ENCODE measurements at regions not wholly inside any gene's neighbourhood (a gene's known extent, or its start where the extent isn't known, plus 50 kb on each side); places are given as distances from the start of the nearest gene placed in this dataset.
"Not testable (repeated sequence)": the region's sequence is repeated elsewhere in the genome, so short reads cannot be mapped to it uniquely, and the experiment has no call there.

DNA sequence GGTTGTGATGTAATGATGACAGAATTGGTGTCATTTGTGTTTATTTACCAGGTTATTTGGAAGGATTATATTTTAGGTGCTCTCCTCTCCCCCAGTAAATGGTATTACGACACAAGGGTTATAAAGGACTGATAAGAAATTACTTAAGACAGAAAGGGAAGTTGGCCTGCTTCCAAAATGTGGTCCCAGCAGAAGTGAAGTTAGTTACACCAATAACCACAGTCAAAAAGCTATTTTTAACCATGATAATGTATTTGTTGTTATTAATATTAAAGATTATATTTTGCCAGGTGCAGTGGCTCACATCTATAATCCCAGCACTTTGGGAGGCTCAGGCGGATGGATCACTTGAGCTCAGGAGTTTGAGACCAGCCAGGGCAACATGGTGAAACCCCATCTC is 92.5 kb downstream of the SYT15B start:
- not testable (repeated sequence) for DNase-seq (ENCODE audit: low spot score in 2 of 2, unreplicated experiment in 2 of 2); H3K4me3 Mint-ChIP-seq; H3K27ac Mint-ChIP-seq; H3K4me1 Mint-ChIP-seq; H3K27me3 Mint-ChIP-seq (ENCODE audit: low read depth); H3K9me3 Mint-ChIP-seq; H3K36me3 Mint-ChIP-seq

DNA sequence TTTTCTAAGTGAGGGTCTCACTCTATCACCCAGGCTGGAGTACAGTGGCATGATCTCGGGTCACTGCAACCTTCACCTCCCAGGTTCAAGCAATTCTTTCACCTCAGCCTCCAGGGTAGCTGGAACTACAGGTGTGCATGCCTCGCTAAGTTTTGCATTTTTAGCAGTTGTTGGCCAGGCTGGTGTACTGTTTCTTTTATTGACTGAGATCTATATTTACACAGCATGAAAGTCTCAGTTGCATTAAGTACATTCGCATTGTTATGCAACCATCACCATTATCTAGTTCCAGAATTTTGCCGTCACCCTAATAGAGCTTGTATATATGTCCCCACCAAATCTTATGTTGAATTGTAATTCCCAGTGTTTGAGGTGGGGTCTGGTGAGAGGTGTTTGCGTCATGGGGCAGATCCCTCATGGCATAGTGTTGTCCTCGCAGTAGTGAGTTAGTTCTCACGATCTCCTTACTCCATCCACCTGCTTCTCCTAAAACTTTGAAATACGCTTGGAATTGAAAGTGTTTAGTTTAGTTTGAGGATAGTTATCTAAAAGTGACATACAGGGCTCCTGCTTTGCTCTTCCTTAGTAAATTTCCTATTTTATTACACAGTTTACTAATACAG is 101.3 kb downstream of the SYT15B start:
- DNase-seq (ENCODE audit: low spot score in 2 of 2, unreplicated experiment in 2 of 2); H3K4me1 Mint-ChIP-seq; H3K27me3 Mint-ChIP-seq (ENCODE audit: low read depth); H3K4me3 Mint-ChIP-seq; H3K36me3 Mint-ChIP-seq; H3K27ac Mint-ChIP-seq; H3K9me3 Mint-ChIP-seq: not testable (repeated sequence)

DNA sequence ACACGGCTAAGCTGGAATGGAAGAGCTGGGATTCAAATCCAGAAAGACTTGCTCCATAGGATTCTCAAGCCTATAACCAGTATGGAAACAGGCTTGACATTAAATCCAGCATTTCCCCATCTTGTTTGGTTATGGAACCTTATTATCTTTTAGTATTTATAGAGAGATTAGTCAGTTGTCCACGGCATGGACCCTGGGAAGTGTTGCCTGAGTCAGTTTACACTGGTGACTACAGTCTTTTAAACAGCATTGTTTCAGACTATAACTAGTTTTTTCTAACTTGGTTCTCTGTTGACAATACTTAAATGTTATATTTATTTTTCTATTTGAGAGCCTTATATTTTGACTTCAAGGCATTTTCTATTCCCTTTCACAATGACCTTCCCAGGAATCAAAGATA is 106.7 kb downstream of the SYT15B start:
- not testable (repeated sequence) for H3K27me3 Mint-ChIP-seq (ENCODE audit: low read depth); H3K9me3 Mint-ChIP-seq; DNase-seq (ENCODE audit: low spot score in 2 of 2, unreplicated experiment in 2 of 2); H3K27ac Mint-ChIP-seq; H3K4me3 Mint-ChIP-seq; H3K4me1 Mint-ChIP-seq; H3K36me3 Mint-ChIP-seq

DNA sequence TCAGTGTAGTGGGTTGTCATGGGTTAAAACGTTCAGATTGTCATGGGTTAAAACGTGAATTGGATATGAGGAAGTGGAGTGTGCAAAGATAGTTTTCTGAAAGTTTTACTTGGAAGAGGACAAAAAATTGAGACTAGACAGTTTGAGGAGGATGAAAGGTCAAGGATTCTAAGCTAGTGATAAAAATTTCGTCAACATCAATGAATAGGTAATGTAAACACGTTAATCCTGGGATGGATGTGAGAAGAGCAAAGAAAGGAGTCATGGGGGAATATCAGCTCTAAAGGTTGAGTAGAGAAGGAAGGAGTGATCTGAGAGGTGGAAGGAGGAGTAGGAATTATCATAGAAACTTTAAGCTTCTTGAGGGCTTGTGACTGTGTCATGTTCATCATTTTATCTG is 109.2 kb downstream of the SYT15B start:
- not testable (repeated sequence) for H3K4me1 Mint-ChIP-seq; H3K27me3 Mint-ChIP-seq (ENCODE audit: low read depth); H3K4me3 Mint-ChIP-seq; H3K9me3 Mint-ChIP-seq; DNase-seq (ENCODE audit: low spot score in 2 of 2, unreplicated experiment in 2 of 2); H3K27ac Mint-ChIP-seq; H3K36me3 Mint-ChIP-seq

DNA sequence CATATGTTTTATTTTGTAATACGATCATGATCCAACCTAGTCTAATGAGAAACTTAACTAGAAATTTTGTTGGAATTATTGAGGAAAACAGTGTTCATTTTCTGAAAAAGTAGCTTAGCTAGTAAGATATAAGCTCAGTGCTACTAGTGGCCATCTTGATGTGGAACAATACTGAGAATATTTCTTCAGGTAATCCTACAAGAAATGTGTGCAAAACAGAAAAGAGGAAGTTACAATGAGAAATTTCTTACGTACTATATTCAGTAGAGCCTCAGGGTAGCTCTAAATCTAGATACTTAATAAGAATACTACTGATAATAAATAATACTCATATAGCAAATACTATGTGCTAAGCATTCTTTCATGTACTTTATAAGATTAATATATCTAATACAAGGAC is 114.8 kb downstream of the SYT15B start:
- not testable (repeated sequence) for H3K27me3 Mint-ChIP-seq (ENCODE audit: low read depth); H3K27ac Mint-ChIP-seq; H3K4me3 Mint-ChIP-seq; H3K4me1 Mint-ChIP-seq; H3K9me3 Mint-ChIP-seq; DNase-seq (ENCODE audit: low spot score in 2 of 2, unreplicated experiment in 2 of 2); H3K36me3 Mint-ChIP-seq

DNA sequence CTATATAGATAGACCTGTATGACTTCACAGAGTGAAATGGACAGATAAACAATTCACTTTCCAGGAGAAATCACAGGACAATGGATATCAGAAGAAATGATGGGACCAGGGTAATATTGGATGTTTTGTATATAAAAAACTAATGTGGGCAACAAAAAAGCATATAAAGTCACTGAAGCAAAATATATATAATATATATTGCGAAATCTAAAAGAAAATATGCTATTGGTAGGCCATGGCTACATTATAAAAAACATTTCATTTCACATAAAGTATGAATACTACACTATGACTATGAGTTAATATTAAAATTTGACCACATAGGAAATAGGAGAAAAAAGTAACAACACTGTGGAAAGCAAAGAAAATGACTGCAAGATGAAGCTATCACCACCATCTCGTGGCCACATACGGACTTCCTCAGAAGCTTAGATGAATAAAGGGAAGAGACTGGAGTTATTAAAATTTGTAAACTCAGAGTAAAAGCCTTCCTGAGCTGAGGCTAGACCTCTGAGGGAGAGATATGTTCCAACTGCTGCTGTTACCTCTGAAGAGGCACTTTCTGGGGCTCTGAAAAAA is 115.8 kb downstream of the SYT15B start:
- not testable (repeated sequence) for H3K4me3 Mint-ChIP-seq; DNase-seq (ENCODE audit: low spot score in 2 of 2, unreplicated experiment in 2 of 2); H3K4me1 Mint-ChIP-seq; H3K36me3 Mint-ChIP-seq; H3K27me3 Mint-ChIP-seq (ENCODE audit: low read depth); H3K27ac Mint-ChIP-seq; H3K9me3 Mint-ChIP-seq

DNA sequence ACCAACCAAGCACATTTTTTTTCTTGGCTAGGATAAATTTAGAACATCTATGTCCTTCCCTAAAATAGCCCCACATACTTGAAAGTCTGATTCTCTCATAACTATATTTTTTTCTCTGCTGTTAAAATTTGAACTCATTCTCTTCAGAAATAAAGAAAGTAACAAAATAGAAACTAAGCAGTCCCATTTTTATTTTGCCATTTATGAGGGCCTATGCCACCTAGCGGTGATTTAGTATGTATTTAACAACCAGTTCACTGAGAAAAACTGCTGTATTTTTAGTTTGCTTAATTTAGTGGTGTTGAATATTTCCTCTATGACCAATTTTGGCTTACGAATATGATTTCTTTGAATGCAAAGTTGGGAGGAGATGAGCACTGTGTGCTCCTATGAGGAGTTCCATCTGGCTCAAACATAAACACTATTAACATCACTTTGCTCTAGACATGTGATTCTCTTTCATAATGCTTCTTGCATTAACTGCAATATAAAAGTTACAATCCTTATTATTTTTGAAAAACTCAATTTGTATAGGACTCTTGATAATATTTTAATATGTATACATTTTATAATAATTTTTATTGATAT is 116.6 kb downstream of the SYT15B start:
- TF ChIP-seq, protein P1, sequence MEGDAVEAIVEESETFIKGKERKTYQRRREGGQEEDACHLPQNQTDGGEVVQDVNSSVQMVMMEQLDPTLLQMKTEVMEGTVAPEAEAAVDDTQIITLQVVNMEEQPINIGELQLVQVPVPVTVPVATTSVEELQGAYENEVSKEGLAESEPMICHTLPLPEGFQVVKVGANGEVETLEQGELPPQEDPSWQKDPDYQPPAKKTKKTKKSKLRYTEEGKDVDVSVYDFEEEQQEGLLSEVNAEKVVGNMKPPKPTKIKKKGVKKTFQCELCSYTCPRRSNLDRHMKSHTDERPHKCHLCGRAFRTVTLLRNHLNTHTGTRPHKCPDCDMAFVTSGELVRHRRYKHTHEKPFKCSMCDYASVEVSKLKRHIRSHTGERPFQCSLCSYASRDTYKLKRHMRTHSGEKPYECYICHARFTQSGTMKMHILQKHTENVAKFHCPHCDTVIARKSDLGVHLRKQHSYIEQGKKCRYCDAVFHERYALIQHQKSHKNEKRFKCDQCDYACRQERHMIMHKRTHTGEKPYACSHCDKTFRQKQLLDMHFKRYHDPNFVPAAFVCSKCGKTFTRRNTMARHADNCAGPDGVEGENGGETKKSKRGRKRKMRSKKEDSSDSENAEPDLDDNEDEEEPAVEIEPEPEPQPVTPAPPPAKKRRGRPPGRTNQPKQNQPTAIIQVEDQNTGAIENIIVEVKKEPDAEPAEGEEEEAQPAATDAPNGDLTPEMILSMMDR (IDR thresholded peaks at IDR 0.05; ENCODE audit: unreplicated experiment) = peak; percentile 66
- not testable (repeated sequence) for H3K9me3 Mint-ChIP-seq; H3K4me3 Mint-ChIP-seq; H3K27me3 Mint-ChIP-seq (ENCODE audit: low read depth); H3K4me1 Mint-ChIP-seq; H3K27ac Mint-ChIP-seq; DNase-seq (ENCODE audit: low spot score in 2 of 2, unreplicated experiment in 2 of 2); H3K36me3 Mint-ChIP-seq

DNA sequence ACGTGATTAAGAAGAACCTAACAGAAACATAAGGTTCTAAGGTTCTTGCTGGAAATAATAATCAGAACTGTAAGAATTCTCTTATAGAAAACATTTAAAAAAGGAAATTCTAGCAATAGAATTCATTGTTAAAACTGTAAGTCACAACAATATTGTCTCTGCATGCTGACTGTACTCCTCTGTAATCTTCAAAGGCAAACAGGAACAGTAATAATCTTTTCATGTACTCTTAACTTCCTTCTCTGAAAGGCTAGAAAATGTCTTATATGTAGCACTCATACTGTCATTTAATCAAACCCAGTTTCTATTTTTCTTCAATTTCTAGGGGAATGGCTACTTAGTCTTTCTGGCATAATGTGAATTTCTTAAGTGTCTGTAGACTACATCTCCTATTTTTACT is 103.5 kb upstream of the AGAP9 start:
- H3K36me3 Mint-ChIP-seq; H3K27me3 Mint-ChIP-seq (ENCODE audit: low read depth); H3K27ac Mint-ChIP-seq; H3K4me1 Mint-ChIP-seq; DNase-seq (ENCODE audit: low spot score in 2 of 2, unreplicated experiment in 2 of 2); H3K9me3 Mint-ChIP-seq; H3K4me3 Mint-ChIP-seq: not testable (repeated sequence)

DNA sequence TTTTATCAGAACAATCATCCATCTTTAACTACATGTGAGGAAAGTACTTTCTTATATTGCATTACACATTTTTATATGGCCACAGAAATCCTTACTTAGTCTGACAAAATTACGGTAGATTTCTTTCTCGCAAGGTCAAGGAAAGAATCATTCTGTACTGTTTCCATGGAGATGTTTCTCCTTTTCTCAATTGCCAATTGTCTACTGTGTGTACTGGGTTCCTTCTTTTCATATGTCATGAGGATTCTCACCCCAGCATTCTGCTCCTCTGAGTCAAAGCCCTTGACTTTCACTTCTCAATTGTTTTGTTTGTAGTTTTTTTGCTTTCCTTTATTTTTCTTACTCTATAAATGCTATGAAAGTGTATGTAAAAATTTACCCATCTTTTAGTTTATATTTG is 99.3 kb upstream of the AGAP9 start:
- H3K27ac Mint-ChIP-seq; H3K4me3 Mint-ChIP-seq; DNase-seq (ENCODE audit: low spot score in 2 of 2, unreplicated experiment in 2 of 2); H3K27me3 Mint-ChIP-seq (ENCODE audit: low read depth); H3K36me3 Mint-ChIP-seq; H3K9me3 Mint-ChIP-seq; H3K4me1 Mint-ChIP-seq: not testable (repeated sequence)

DNA sequence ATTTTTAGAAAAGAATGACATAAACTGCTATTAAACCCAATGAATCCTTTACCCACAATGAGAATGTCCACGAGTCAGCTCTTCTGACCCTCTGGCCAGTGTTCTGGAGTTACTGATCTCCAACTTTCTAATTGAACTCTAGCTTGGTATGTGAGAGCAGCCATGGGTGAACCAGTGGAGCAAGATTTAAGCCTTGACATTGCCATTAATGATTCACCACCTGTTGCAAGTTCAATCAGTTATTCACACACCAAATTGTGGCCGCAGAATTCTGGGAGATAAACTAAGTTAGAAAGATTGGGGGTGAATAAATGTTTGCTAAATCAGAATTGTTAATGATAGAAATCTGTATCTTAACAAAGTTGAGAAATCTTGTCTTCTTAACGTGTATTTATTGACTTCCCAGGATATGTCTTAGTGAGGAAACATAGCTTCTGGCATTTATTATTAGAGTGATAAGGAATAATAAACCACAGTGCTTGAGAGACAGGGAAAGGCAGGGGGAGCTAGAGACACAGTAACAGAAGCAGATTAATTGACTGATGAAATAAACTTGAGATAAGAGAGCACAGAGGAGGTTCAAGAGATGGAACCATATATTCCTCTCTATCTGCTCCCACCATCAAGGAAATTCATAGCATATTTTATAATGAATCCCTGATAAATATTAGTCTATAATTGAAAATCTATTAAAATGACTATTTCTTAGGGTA is 96.0 kb upstream of the AGAP9 start:
- not testable (repeated sequence) for DNase-seq (ENCODE audit: low spot score in 2 of 2, unreplicated experiment in 2 of 2); H3K27ac Mint-ChIP-seq; H3K4me3 Mint-ChIP-seq; H3K9me3 Mint-ChIP-seq; H3K36me3 Mint-ChIP-seq; H3K27me3 Mint-ChIP-seq (ENCODE audit: low read depth); H3K4me1 Mint-ChIP-seq

DNA sequence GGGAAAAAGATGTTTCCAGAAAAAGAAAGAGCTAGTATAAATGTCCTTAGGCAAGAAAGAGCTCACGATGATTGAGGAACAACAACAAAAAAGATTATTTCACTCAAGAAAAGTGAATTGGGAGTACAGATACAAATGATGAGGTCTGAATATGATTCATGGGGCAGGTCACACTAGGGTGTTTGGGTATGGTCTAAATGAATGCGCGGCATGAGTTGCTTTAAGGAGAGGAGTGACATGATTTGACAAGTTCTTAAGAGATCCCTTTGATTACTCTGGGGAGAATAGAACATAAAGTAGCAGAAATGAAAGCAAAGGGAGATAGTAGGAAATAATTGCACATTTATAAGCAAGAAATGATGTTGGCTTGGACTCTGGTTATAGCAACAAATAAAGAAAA is 85.9 kb upstream of the AGAP9 start:
- H3K4me3 Mint-ChIP-seq; H3K27ac Mint-ChIP-seq; H3K36me3 Mint-ChIP-seq; H3K27me3 Mint-ChIP-seq (ENCODE audit: low read depth); DNase-seq (ENCODE audit: low spot score in 2 of 2, unreplicated experiment in 2 of 2); H3K4me1 Mint-ChIP-seq; H3K9me3 Mint-ChIP-seq: not testable (repeated sequence)

DNA sequence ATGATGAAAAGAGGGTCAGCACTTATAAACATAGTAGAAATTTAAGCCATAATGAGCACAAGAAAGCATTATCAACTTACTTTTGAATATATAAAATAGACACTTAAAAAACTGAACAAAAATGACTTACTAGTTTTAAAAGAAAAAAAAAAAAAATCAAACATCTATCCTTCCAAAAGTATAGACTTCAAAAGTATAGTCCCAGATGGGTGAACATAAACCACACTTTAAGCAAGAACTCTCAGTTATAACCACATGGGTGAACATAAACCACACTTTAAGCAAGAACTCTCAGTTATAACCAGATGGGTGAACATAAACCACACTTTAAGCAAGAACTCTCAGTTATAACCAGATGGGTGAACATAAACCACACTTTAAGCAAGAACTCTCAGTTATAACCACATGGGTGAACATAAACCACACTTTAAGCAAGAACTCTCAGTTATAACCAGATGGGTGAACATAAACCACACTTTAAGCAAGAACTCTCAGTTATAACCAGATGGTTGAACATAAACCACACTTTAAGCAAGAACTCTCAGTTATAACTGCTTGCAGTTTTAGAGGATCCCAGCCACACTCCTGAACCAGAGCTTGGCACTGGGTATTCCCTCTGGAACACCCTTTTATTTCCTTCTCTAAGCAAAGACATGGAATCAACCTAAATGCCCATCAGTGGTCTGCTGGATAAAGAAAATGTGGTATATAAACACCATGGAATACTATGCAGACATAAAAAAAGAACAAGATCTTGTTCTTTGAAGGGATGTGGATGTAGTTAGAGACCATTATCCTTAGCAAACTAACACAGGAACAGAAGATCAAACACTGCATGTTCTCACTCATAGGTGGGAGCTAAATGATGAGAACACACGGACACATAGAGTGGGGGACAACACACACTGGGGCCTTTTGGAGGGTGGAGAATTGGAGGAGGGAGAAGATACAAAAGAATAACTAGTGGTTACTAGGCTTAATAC is 82.6 kb upstream of the AGAP9 start:
- not testable (repeated sequence) for H3K9me3 Mint-ChIP-seq; H3K27ac Mint-ChIP-seq; H3K36me3 Mint-ChIP-seq; H3K27me3 Mint-ChIP-seq (ENCODE audit: low read depth); DNase-seq (ENCODE audit: low spot score in 2 of 2, unreplicated experiment in 2 of 2); H3K4me3 Mint-ChIP-seq; H3K4me1 Mint-ChIP-seq

Measured in mesothelial cell of epicardium (in vitro differentiated cells).